Midbrain (tissue), 1 donor: ENCODE measurements at regions not wholly inside any gene's neighbourhood (a gene's known extent, or its start where the extent isn't known, plus 50 kb on each side); places are given as distances from the start of the nearest gene placed in this dataset.

Source experiments
- DNase-seq: peaks from one replicate; lab custom pipeline; 2025; lab: John Stamatoyannopoulos, UW

- no peak for DNase-seq
Measured at GRCh38 chr1:221469476-221469875, 272.4 kb downstream of the DUSP10 start.

GRCh38 chr1:221470000-221470698, 271.7 kb downstream of the DUSP10 start:
- no peak for DNase-seq

GRCh38 chr1:221473411-221473810, 268.5 kb downstream of the DUSP10 start:
- no peak for DNase-seq

GRCh38 chr1:221477252-221477651, 264.6 kb downstream of the DUSP10 start:
- no peak for DNase-seq

GRCh38 chr1:221478050-221478949, 263.6 kb downstream of the DUSP10 start:
- DNase-seq: peak; percentile 55

- no peak for DNase-seq
Measured at GRCh38 chr1:221487781-221488524, 253.9 kb downstream of the DUSP10 start.

GRCh38 chr1:221488550-221488949, 253.3 kb downstream of the DUSP10 start:
- no peak for DNase-seq

- no peak for DNase-seq
Measured at GRCh38 chr1:221494670-221495069, 247.2 kb downstream of the DUSP10 start.

GRCh38 chr1:221497046-221497445, 244.8 kb downstream of the DUSP10 start:
- no peak for DNase-seq

- no peak for DNase-seq
Measured at GRCh38 chr1:221503268-221503667, 238.6 kb downstream of the DUSP10 start.

- no peak for DNase-seq
Measured at GRCh38 chr1:221509575-221510355, 232.1 kb downstream of the DUSP10 start.

- DNase-seq: no peak
Measured at GRCh38 chr1:221510793-221511503, 230.9 kb downstream of the DUSP10 start.

GRCh38 chr1:221511797-221512196, 230.1 kb downstream of the DUSP10 start:
- no peak for DNase-seq

GRCh38 chr1:221514806-221515205, 227.1 kb downstream of the DUSP10 start:
- DNase-seq: no peak

- DNase-seq: no peak
Measured at GRCh38 chr1:221515496-221515895, 226.4 kb downstream of the DUSP10 start.

GRCh38 chr1:221517961-221518360, 223.9 kb downstream of the DUSP10 start:
- no peak for DNase-seq

GRCh38 chr1:221520250-221520649, 221.6 kb downstream of the DUSP10 start:
- no peak for DNase-seq

- DNase-seq: no peak
Measured at GRCh38 chr1:221521686-221522085, 220.2 kb downstream of the DUSP10 start.

GRCh38 chr1:221522529-221522940, 219.4 kb downstream of the DUSP10 start:
- DNase-seq: no peak

GRCh38 chr1:221525749-221526148, 216.1 kb downstream of the DUSP10 start:
- no peak for DNase-seq

GRCh38 chr1:221527302-221527701, 214.6 kb downstream of the DUSP10 start:
- no peak for DNase-seq
